ENCODE measurements at regions not wholly inside any gene's neighbourhood (a gene's known extent, or its start where the extent isn't known, plus 50 kb on each side); places are given as distances from the start of the nearest gene placed in this dataset.

DNA sequence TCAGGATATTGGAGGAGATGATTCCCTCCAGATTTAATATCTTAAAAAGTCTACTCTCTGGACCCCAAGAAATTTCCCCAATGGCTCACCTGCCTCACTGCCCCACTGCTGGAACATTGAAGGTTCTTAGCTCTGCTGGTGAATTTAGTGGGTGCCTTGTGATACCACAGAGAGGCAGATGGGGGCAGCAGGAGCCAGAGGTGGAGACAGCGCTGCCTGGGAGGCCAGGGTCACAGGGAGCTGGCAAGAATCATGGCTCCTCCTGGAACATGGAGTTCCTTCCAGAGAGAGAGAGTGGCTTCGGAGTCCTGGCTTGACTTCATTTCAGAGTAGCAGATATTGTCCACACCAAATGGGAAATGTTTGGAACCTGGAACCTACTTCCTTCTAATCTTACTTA lies 263.5 kb upstream of the CFAP20DC start:
- peak in 1 of 3 donors; percentile 4 for DNase-seq (ENCODE audit: low read depth in 2 of 3, low spot score in 2 of 3)

DNA sequence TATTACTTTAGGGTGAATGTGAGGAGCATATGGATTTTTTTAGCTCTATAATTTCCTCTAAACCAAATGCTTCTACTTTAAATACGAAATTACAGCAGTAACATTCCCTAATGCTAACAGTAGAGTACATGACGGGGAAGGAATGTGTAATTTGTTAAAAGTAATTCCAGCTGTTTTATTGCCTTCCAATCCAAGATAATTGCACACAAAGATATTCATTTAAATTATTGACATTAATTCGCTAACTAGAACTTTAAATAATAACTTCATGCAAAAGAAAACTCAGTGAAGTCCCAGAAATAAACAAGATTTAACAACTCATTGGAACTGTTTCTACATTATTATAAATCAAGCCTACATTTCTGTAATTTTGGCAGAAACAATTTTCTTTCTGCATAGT lies 261.4 kb upstream of the CFAP20DC start:
- DNase-seq (ENCODE audit: low read depth in 2 of 3, low spot score in 2 of 3): no peak

DNA sequence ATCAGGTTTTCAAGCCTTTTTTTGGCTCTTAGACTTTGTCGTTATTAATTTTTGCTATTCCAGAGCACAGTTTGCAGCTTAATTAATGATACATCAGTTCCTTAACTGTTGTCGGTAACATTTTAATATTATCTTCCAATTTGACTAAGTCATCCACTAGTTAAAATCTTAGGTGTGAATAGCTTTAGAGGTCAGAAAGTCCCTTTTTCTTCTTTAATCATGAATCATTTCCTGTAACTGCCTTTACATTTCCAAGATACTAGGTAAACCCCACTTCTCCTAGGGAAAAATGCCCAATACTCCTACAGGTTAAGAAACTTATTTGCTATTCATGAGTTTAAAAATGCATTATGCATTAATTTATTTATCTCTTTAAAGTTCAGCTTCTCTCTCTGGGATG lies 260.9 kb upstream of the CFAP20DC start:
- no peak for DNase-seq (ENCODE audit: low read depth in 2 of 3, low spot score in 2 of 3)

DNA sequence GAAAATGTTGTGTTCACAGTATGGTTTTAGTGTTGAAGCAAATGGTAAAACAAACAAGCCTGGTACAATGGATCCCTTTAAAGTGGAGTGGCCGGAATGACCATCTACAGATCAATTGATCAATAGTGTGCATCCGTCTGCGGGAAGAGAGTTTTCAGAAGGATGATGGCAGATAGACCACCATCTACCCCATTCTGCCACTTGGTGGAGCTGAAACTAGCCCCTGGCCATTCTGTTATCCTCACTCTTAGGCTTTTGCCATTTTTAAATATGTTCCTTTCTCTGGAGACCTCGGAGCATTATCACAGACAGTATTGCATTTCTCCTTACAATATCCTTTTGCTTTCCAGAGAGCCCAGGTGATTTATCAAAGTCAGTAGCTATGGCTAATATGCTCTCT lies 258.9 kb upstream of the CFAP20DC start:
- no peak for DNase-seq (ENCODE audit: low read depth in 2 of 3, low spot score in 2 of 3)

DNA sequence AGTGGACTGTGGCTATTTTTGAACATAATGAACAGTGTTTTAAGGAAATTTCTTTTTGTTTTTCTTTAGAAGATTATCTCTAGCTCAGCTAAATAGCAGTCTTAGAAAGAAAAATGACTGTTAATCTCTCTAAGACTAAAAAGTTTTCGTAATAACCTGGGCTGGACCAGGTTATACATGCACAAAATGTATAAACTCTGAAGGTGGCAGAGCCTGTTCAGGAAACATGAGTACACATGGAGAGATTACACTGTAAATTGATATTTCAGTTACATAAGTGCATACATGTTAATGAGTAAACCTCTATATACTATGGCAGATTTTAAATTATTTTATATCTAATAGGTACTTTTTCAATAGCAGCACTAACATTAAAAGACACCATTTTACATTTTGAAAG lies 258.2 kb upstream of the CFAP20DC start:
- DNase-seq (ENCODE audit: low read depth in 2 of 3, low spot score in 2 of 3): no peak

DNA sequence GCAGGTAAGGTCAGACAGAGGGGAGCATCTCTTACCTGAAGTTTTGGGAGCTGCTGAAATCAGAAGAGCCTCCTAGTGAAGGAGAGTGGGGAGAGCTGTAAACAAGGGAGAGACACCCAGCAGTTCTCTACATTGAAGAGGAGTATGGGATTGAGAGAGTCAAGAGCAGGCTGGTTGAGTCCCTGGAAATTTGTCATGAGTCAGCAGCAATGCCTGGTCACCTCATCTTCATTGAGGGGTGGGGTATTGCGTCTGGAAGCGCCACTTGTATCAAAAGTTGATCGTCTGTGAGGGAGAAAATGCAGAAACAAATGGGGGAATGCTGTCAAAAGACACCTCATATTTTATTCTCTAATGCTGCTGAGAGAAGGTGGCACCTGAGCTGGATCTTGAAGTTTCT lies 256.6 kb upstream of the CFAP20DC start:
- DNase-seq (ENCODE audit: low read depth in 2 of 3, low spot score in 2 of 3): no peak

DNA sequence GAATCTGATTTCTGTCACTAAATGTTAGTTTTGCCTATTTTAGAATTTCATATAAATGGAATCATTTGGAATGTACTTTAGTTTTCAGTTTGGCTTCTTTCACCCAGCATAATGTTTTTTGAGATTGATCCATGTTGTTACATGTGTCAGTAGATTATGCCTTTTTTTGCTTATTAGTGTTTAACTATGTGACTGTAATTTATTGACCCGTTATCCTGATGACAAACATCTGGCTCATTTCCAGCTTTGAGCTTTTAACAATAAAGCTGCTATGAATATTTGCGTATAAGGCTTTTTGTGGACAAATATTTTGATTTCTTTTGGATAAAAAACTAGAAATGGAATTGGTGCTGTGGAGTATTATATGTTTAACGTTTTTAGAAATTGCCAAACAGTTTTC lies 254.5 kb upstream of the CFAP20DC start:
- DNase-seq (ENCODE audit: low read depth in 2 of 3, low spot score in 2 of 3): no peak

DNA sequence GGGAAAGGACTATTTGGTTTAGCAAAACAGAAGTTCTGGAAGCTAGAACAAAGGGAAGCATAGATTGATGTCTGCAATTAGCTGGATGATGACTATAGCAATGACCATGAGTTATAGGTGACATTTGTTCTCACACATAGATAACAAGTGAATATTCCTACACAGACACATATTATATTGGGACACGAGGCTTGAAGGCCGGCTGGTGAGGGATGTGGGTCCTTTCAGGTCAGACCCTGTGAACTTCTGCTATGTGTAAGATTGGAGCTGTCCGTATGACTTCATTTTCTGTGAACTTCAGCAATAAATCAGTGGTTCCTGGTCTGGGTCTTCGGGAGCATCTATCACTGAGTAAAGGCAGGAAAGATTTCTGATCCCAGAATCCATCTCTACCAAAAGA lies 253.6 kb upstream of the CFAP20DC start:
- DNase-seq (ENCODE audit: low read depth in 2 of 3, low spot score in 2 of 3): no peak

DNA sequence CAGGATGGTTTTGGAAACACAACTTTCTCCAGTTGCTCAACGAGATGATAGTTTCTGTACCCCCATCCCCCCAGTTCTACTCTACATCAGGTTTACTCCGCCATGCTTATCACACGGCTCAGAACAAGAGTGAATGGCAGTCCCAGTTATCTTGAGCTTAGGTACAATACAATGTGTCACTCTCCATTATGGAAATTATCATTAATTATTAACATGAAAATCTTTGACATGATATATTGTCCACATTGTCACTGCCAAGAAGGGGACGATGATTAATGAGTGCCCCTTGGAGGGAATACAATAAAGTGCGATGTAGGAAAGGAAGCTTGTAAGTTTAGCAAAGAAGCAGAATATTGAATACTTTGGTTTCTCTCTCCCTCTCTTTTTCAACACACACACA lies 252.6 kb upstream of the CFAP20DC start:
- DNase-seq (ENCODE audit: low read depth in 2 of 3, low spot score in 2 of 3): no peak

DNA sequence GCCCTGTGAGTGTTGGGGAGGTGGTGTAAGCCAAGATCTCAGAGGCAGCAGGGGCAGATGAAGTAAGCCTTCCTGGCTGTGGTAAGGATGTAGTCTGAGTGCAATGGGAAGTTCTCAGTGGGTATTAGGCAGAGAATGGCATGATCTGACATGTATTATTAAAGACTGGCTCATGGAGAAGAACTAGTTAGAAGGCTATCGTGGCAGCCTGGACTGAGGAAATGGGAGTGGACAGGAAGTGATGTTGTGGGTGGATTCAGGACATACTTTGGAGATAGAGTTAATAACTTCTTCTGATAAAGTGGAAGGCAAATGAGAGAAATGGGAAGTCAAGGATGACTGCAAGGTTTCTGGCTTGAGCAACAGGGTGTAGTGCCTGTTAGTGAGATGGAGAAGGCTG lies 250.9 kb upstream of the CFAP20DC start:
- DNase-seq (ENCODE audit: low read depth in 2 of 3, low spot score in 2 of 3): no peak

DNA sequence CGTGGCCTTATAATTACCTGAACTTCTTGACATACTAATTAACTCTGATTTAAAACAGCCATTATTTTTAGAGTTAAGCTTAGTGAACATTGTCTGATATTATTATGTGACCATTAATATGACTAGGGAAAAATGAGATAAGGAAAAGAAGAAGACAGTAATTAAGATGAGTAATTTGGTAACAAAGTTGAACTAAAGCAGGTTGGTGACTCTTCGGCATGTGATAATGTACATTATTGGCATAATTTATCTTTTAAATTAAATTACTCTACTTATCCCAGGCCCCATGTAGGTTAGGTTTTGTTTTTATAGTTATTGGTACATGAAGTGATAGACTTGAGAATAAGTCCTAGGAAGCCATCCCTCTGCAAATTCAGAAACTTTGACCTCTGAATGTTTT lies 249.7 kb upstream of the CFAP20DC start:
- DNase-seq (ENCODE audit: low read depth in 2 of 3, low spot score in 2 of 3): no peak

DNA sequence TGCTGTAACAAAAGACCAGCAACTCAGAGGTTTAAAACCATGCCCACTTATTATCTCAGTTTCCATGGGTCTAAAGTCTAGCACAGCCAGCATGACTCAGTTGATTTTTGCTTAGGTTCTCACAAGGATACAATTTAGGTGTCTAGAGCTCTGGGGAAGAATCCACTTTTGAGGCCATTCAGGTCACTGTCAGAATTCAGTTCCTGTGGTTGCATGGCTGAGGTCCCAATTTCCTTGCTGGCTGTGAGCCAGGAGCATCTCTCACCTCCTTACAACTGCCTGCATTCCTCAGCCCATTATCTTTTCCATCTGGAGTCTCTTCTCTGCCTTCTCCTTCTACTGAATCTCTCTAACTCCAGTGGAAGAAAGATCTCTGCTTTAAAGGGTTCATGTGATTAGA lies 240.5 kb upstream of the CFAP20DC start:
- no peak for DNase-seq (ENCODE audit: low read depth in 2 of 3, low spot score in 2 of 3)

DNA sequence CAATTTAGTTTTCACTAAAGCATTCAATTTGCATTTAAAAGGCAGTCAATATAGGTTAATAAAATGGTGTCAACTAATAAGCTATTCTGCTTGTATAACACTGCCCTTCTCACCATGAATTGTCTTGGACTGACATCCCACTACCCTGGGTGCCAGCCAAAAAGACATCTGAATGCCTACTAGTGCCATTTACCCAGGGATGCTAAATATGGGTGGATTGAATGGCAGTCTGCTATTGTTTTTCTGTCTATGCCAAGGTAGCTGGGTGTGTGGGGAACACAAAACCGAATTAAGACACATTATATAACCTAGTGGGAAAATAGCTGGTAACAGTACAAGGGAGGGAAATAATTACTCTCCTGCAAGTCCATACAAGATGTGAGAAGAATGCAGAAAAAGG lies 240.0 kb upstream of the CFAP20DC start:
- no peak for DNase-seq (ENCODE audit: low read depth in 2 of 3, low spot score in 2 of 3)

DNA sequence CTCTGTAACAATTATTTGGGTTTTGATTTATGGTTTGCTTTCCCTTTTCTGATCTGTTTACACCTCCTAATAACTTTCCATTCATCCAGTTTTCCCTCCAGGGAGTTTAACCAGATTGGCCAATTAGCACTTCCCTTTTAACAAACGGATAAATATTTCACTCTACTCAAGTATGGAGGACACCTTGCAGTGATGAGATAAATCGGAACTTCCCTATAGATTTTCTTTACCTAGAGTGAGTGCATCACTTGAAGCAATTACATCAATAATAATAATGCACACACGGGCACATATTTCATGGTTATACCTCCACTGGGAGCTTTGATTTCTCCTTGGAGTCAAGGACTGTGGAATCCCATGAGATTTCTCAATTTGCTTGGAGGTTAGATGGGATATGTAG lies 239.1 kb upstream of the CFAP20DC start:
- no peak for DNase-seq (ENCODE audit: low read depth in 2 of 3, low spot score in 2 of 3)

DNA sequence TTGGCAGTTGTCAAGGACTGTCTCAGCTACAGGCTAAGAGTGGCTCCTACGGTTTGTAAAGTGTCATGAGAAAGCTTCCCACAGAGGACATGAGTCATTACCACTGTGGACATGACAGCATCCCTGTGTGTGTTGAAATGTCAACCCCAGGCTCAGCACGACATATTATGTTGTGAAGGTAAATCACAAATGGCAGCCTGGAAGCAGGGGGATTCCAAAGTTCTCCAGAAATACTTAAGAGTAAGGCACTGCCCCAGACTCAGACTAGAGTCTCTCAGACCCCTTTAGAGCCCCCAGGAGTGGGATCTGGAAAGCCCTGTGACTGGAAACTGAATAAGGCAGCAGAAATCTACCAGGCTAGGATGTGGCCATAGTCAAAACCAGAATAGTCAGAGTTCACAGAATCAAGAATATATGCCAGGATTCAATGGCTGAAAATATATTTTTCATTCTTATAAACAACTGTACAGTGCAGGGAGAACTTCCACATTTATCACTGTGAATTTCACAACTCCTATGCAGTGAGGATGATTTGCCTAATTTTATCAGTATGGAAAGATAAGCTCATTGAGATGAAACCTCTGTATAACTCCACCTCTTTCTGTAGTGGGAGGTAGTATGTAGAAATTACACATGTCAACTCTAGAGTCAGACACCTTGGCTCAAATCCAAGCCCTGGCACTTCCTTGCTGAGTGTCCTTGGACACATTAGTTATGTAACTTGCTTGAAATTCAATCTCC lies 237.1 kb upstream of the CFAP20DC start:
- DNase-seq (ENCODE audit: low read depth in 2 of 3, low spot score in 2 of 3): peak in 2 of 3 donors; percentile 26 to 31

DNA sequence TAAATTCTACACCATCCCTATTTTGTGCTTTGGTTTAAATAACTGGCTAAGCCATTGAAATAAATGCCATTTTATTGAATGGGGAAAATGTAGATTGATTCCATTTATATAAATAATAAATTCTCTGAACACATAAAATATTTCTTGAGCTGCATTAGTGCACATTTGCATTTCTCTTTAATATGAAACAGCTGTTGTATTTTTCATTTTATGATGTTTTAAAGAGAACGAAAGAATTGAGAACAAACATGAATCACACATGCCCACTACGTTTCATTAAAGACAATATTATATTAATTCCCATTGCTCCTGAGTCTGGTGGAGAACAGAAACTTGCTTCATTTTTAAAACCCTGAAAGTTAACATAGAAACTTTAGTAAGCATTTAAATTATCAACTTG lies 235.7 kb upstream of the CFAP20DC start:
- no peak for DNase-seq (ENCODE audit: low read depth in 2 of 3, low spot score in 2 of 3)

DNA sequence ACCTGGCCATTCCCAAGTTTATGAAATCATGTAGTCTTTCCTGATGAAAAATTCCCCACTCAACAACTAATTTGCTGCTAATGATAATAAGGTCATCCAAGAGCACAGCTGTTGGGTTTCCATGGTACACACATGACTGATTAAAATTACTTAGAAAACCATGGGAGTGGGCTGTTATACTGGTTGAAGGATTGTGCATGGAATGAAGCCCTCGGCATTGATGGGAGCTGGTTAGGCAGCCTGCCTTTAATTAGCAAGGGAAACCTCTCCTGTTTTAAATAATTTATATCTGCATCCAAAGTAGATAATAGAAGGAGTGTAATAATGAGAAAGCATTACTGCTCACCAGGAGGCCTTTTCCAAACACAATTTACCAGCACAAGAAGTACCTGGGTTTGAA lies 235.1 kb upstream of the CFAP20DC start:
- no peak for DNase-seq (ENCODE audit: low read depth in 2 of 3, low spot score in 2 of 3)

DNA sequence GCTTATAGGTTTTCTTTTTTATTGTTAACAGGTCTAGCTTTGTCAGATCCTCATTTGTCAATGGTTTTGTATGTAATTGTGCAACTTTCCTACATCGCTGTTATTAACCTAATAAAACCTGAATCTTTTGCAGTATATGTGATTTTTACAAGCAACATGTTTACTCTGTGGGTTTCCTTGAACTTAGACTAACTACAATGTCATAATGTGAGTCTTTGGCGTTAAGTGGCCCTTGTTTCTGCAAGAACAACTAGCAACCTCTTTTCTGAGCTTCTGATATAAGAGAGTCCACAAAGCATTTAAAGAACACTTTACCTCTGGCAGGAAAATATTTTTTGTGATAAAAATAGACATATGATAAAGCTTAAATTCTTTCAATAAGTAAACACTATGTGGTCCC lies 230.3 kb upstream of the CFAP20DC start:
- no peak for DNase-seq (ENCODE audit: low read depth in 2 of 3, low spot score in 2 of 3)

DNA sequence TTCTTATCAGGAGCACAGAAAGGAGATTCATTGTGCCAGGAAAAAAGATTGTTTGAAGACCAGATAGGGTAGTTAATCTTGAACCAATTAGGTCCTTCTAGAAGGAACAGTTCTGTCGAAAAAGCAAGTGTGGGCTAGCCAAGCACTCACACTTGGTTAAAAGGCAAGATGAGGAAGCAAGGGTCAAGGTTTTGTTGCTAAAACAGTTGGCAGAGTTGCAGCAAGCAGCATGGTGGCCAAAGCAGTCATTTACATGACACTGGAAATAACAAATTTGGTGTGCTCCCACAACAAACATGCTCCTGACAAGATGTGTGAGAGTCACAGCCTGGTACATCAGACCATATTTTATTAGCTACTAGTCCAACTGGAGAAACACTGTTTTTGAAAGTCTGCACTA lies 228.0 kb upstream of the CFAP20DC start:
- DNase-seq (ENCODE audit: low read depth in 2 of 3, low spot score in 2 of 3): no peak

DNA sequence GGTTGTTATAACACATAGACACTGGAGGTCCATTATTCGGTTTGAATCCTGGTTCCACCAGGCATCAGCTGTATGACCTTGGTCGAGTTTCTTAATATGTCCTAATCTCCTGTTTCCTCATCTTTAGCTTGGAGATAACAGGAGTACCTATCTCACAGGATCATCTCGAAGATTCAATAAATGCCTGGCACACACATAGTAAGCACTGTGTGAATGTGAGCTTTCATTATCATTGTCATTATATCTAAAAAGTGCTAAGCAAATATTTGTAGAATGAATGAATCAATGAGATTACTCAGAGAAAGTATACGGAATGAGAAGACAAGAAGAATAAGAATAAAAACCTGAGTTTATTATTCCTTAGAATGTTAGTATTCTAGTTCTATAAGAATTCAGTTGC lies 227.4 kb upstream of the CFAP20DC start:
- DNase-seq (ENCODE audit: low read depth in 2 of 3, low spot score in 2 of 3): no peak

DNA sequence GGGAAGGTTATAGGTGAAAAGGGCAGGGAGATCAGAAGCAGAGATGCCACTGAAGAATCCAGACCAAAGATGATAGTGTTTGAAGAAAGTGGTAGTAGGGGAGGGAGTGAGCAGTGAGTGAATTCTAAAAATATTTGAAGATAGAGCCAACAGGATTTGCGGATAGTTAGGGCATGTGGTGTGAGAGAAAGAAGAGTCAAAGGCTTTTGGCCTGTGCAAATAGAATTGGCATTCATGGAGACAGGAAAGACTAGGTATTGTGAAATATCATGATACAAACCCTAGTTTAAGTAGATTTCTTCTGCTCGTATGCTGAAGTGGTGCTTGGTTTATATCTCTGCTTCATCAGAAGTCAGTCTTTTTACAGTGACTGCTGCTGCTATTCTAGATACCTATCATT lies 224.2 kb upstream of the CFAP20DC start:
- DNase-seq (ENCODE audit: low read depth in 2 of 3, low spot score in 2 of 3): no peak

DNA sequence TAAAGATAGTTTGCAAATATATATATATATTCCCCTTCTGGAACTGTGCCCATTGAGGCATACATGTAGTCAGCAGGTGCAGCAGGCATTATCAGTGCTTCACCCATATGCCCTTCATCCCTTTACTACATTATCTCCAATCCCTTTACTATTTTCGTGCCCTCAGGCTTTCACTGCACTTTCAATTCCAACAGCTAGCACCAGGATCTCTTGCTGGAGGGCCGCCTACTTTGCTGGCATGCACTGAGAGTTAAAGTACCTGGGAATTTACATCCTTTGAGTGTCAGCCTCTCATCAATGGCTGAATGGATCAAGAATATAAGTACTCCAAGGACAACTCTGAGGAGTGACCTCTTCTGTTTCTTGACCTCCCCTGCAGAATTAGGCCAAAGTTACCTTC lies 222.1 kb upstream of the CFAP20DC start:
- no peak for DNase-seq (ENCODE audit: low read depth in 2 of 3, low spot score in 2 of 3)

DNA sequence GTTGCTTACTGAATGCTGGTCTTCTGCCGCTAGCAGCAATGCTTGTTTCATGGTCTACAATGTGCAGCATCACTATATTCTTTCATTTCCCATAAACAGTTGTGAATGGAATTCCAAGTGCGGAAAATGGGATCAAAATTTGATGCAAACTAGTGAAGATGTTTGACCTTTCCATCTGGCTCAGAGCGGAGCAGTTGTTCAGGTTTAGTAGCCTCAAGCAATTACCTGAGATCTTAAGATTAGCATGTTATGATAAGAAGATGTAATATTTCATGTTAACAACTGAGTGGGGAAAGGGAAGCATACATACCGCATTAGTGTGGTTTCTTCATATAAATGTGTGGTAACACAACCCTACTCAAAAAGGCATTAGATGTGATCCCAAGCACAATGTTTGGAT lies 221.1 kb upstream of the CFAP20DC start:
- DNase-seq (ENCODE audit: low read depth in 2 of 3, low spot score in 2 of 3): no peak

All from hematopoietic multipotent progenitor cell (in vitro differentiated cells).